ENCODE measurements at regions not wholly inside any gene's neighbourhood (a gene's known extent, or its start where the extent isn't known, plus 50 kb on each side); places are given as distances from the start of the nearest gene placed in this dataset.

DNA sequence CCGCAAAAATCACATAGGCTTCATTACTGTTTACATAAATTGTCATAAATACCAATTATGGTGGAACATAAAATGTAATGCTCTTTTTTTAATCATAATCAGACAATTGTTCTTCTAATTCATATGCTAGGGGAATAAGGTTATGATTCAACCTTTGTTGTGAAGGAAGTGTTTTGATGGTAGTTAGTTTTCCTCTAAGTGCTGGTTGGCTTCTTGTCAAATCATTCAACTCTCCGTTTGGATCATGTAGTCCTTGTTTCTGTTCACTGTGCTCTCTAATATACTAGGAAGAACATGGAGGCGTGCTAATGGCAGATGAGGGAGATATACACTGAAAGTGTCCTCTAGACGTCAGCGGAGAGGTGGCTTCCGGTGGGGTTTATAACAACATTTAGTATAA is 1938.0 kb upstream of the PIK3C3 start:
- DNase-seq: no peak

GRCh38 chr18:40016405-40016804 is 1938.6 kb upstream of the PIK3C3 start:
- no peak for DNase-seq

DNA sequence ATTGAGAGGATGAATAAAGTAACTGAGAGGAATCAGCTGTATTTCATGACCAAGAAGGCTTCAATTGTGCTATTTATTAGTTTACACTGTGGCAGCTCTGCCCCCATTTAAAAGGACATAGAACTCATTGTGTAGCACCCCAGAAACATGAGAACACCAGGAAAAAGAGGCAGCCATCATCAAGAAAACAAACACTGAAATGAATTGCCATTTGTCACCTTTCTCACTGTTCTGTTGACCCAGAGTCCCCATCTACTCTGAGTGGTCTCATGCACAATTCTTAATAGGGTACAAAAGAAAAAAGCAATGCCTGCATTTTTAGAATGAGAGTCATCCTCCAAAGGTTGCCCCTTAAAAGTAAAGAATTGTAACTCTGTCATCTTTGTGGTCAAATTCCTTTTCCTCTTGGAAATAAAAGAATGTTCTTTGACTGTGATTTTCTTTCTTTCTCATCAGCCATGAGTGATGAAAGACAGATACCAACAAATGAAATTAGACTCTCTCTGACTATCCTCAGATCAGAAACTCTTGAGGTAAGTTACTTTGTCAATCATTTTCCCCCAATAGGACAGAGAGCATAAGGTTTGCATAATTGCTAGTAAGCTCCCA is 1941.9 kb upstream of the PIK3C3 start:
- no peak for DNase-seq

DNA sequence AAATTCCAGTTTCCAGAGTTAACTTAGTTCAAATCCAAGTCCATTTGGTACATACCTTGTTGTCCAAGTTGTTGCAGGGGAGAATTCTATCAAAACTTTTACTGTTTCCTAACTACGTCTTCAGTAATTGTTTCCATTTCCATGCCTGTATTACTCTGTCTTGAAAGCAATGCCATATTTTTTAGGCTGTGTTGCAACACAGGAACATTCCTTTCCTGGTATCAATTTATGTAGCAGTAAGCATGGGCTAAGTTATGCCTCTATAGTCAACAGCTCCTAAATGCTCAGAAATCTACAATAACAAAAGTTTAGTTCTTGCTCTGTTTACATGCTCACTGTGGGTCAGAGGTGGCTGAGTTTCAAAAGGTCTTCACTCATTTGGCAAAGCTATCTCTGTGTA is 1943.8 kb upstream of the PIK3C3 start:
- DNase-seq: no peak

GRCh38 chr18:40006634-40007033 is 1948.4 kb upstream of the PIK3C3 start:
- no peak for DNase-seq

GRCh38 chr18:40004246-40004645 is 1950.8 kb upstream of the PIK3C3 start:
- no peak for DNase-seq

DNA sequence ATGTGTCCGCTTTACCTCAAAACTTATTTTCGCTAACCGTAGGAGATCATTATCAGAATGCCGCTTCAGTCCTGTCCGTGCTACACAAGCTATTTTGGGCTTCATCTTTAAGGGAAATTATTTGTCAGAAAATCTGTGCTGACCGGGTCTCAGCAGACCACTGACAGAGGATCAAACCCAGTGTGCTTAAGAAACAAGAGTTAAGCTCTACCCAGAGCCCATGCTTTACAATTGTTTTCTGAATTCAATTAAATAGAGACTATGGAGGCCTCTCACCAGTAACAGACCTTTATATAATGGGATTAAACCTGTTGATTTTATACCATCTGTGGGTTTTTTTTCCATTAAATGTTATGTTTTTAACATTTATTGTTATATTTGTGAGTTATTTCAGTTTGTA is 1956.7 kb upstream of the PIK3C3 start:
- DNase-seq: no peak

DNA sequence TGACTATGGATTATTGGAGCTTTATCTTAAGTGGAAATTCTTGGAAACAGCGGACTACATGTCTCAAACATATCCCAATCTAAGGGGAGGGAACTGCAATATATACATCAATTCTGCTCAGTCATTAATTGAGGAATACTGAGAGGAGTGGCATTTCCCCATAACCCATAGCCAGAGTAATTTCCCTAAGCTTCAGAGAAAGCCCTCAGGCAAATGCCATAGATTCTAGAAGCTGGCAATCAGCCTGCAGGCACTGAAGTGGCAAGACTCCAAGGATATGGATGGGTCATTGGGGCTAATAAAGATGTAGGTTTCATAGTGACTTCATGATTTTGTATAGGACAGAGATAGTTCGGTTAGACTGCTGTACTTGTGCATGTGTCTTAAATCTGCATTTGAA is 1960.5 kb upstream of the PIK3C3 start:
- no peak for DNase-seq

DNA sequence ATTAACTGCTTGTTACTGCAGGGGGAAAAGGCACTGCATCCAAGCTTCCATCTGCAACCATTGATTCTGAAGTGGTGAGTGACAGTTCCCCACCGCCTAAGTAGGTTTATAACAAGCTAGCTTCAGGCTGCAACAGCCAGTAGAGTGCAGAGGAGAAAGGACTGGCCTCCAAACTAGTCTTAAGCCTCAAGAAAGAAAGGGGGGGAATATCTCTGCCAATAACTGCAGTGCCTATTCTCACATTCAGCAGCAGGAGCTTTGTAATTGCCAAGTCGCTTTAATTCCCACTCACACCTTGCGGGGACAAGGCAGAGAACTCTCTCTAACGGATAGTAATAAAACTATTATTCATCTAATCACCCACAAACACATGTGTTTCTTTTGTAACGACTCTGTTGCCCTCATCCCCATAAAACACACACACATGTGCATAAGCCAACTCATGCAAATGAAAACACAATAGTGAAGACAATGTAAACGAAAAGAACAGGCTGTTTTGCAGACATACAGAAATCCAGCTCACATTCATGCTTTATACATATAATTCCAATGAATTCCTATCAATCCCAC is 1963.3 kb upstream of the PIK3C3 start:
- no peak for DNase-seq

GRCh38 chr18:39990540-39990939 is 1964.5 kb upstream of the PIK3C3 start:
- no peak for DNase-seq

DNA sequence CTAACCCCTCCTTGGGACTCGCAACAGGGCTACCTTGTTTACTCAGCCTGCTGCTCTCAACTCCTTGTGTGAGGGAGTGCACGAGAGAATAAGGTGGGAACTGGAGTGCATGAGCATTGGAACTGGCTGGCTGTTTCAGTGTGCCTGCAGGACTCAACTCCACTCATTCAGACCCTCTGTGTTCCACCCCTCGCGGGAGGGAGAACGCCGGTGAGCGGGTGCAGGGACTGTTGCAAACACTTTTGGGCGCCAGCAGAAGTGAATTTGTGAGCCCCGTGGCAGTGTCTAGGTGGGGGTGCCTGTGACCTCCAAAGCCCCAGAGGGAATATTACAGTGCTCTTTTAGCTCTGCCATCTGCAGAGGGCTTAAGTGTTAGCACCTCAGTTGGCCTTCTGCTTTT is 1978.3 kb upstream of the PIK3C3 start:
- DNase-seq: no peak

GRCh38 chr18:39972521-39972920 is 1982.5 kb upstream of the PIK3C3 start:
- DNase-seq: no peak

DNA sequence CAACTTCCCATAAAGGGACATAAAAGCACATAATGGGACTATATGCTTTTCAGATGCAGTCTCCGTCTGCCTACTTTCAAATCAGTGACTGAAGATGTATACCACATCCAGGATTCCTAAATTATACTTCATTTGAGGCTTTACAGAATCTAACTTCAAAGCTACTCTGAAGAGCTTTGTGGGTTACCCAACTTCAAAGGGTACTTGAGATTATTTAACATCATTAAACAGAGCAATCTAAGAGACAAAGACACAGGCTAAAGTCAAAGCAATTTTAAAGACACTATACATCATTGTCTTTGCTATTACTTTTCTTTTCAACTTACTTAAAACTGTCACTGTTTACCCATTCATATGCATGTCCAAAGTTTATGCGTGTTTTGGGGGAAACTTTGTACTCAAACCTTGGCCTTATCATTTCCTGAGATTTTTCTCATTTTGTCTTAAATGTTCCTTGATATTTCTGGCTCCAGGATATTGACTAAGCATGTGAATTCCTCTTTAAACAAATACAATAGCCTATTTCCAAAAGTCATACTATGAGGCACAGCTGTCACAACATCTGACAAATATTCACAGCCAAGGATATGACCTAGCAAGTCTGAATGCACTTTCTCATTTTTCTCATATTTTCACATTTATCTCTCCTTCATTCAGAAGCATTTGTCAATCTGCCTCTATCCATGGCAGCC is 1985.1 kb upstream of the PIK3C3 start:
- DNase-seq: no peak

- no peak for DNase-seq
These were observed 1988.8 kb upstream of the PIK3C3 start for GRCh38 chr18:39966275-39966674.

DNA sequence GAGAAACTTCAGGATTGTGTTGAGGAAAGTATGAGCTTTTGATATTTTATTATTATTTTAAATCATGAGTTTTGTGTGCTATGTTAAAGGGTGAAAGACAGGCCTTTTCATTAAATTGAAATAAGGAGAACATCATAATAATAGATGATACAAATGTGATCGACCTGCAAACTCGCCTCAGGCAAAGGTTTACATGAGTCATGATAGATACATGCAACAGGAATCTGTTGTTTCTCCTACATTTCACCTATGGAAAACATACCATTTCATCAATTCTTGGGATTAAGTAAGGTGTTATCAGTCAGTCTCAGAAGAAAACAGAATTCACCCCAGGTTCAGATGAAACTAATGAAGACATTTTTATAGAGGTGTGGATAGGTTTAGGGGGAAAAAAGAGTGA is 1992.5 kb upstream of the PIK3C3 start:
- DNase-seq: no peak

DNA sequence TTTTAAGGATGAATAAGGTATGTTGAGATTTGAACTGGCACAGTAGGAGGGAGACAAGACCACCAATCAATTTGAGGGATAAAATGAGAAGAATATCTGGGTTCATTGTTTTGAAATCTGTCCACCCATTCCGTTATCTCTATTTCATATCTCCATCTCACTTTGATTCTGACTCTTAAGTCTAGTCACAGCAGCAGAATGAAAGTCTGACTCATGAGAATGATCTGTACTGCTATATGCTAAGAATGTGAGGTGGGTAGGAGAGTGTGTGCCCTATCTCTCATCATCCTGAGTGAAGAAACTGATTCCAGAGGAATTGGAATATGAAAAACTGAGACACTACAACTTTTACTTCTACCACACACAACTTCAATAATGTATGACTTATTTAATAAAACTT is 1994.5 kb upstream of the PIK3C3 start:
- no peak for DNase-seq

GRCh38 chr18:39959839-39960238 is 1995.2 kb upstream of the PIK3C3 start:
- DNase-seq: no peak

- DNase-seq: no peak
These were observed 1996.2 kb upstream of the PIK3C3 start for GRCh38 chr18:39958876-39959275.

DNA sequence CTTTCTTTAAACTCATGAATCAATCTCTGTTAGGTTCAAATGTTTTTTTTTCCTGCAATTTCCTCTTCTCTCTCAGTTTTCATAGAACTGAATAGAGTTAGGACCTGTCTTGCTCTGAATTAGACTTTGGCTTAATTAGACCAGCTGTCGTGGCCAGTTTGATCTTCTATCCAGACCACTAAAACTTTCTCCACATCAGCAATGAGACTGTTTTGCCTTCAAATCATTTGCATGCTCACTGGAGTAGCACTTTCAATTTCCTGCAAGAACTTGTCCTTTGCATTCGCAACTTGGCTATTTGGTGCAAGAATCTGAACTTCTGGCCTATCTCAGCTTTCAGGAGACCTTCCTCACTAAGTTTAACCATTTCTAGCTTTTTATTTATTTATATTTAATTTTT is 2002.2 kb upstream of the PIK3C3 start:
- DNase-seq: no peak

- DNase-seq: no peak
These were observed 2003.8 kb upstream of the PIK3C3 start for GRCh38 chr18:39951142-39951720.

DNA sequence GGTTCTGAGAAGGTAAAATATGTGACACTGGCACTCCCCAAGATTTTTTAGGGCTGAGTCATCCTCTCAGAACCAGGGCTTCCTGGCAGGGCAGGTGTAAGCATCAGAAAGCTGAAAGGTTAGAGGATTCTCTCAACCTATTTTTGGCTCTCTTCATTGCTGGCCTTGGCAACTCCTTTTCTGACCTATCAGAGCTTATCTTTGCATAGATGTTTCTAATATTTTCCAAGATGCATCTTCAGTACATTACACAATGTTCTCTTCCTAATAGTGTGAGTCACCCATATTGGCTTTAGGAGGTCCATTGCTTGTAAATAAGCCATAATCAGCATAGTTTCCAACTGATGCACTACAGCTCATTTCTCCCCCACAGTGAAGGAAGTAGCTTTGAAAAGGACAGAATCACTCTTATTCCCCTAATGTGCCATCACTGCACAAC is 2008.4 kb upstream of the PIK3C3 start:
- DNase-seq: no peak

- no peak for DNase-seq
These were observed 2010.0 kb upstream of the PIK3C3 start for GRCh38 chr18:39945076-39945475.

DNA sequence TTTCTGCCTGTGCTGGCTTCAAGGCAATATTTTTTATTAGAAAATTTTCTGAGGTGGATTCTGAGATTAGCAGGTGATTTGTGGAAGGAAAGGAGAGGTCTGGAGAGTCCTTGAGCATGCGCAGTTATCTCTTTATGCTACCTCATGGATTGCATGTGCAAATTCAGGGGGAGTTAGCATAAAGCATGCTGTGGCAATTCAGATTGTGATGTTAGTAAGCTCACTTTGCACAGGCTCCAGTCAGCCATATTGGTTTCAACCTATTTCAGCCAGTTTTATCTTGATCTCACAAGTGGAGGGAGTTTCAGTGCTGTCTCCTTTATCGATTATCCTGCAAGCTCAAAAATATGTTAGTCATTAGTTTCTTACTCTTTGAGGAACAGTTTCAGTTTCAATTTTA is 2012.3 kb upstream of the PIK3C3 start:
- DNase-seq: no peak
